ENCODE measurements at regions not wholly inside any gene's neighbourhood (a gene's known extent, or its start where the extent isn't known, plus 50 kb on each side); places are given as distances from the start of the nearest gene placed in this dataset.

DNA sequence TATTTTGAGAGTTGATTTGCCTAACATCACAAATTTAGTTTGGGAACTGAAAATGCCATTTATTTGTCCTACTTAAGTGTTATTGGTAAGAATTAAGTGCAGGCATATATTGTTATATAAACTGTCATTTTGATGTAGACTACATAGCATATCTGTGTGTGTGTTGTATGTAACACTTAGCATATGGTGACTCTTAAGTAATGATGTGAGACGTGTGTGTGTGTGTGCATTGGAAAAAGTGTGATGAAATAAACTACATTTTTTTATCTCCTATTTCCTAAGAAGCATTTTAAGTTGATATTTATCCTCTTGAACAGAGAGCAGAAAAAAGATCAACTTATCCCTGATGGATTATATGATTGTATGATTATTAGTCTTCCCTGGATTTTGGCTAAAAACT, 588.2 kb upstream of the SUCLG2 start:
- no peak for TF ChIP-seq GABPA (IDR thresholded peaks at IDR 0.05; ENCODE audit: low read depth)
- no peak for TF ChIP-seq CTCF (IDR thresholded peaks at IDR 0.05; ENCODE audit: insufficient read depth, low read length)
- TF ChIP-seq POLR2AphosphoS5 (IDR thresholded peaks at IDR 0.05; ENCODE audit: low read depth) = no peak
